ENCODE measurements at regions not wholly inside any gene's neighbourhood (a gene's known extent, or its start where the extent isn't known, plus 50 kb on each side); places are given as distances from the start of the nearest gene placed in this dataset.

- Mint-ChIP-seq H3K27me3 (ENCODE audit: unreplicated experiment) (no peaks in the 10 kb centered on the region), H3K36me3 (ENCODE audit: insufficient read depth, unreplicated experiment) (no peaks in the 10 kb centered on the region), H3K4me1 (ENCODE audit: low read depth, unreplicated experiment) (no peaks in the 10 kb centered on the region), H3K9me3 (ENCODE audit: low read depth, unreplicated experiment) (peaks cover 4% of the 10 kb centered on the region), H3K4me3 (ENCODE audit: low read depth, unreplicated experiment) (no peak overlapping the region), H3K27ac (ENCODE audit: unreplicated experiment) (no peak overlapping the region)
- TF ChIP-seq CTCF (IDR thresholded peaks at IDR 0.05; ENCODE audit: unreplicated experiment), result no peak
- no TSS peak for BruUV-seq (replicated peaks)
- DNase-seq, result no peak
- intact Hi-C loops (cut with micrococcal nuclease; ENCODE audit: unreplicated experiment), result no loop called here
- CTCF ChIA-PET, result no interaction called here
Observed at GRCh38 chr3:34582055-34582454, 783.6 kb downstream of the PDCD6IP start.

- no peak for TF ChIP-seq CTCF (IDR thresholded peaks at IDR 0.05; ENCODE audit: unreplicated experiment)
- BruUV-seq (replicated peaks), result no TSS peak
- CTCF ChIA-PET, result no interaction called here
- no peaks in the 10 kb centered on the region for H3K36me3 Mint-ChIP-seq (ENCODE audit: insufficient read depth, unreplicated experiment)
- H3K4me1 Mint-ChIP-seq (ENCODE audit: low read depth, unreplicated experiment), result no peaks in the 10 kb centered on the region
- peaks cover 4% of the 10 kb centered on the region for H3K9me3 Mint-ChIP-seq (ENCODE audit: low read depth, unreplicated experiment)
- H3K4me3 Mint-ChIP-seq (ENCODE audit: low read depth, unreplicated experiment), result no peak overlapping the region
- H3K27me3 Mint-ChIP-seq (ENCODE audit: unreplicated experiment), result no peaks in the 10 kb centered on the region
- intact Hi-C loops (cut with micrococcal nuclease; ENCODE audit: unreplicated experiment), result no loop called here
- no peak for DNase-seq
- H3K27ac Mint-ChIP-seq (ENCODE audit: unreplicated experiment), result no peak overlapping the region
Observed at GRCh38 chr3:34583451-34583850, 785.0 kb downstream of the PDCD6IP start.

- Mint-ChIP-seq H3K36me3 (ENCODE audit: insufficient read depth, unreplicated experiment) (no peaks in the 10 kb centered on the region), H3K9me3 (ENCODE audit: low read depth, unreplicated experiment) (peaks cover 8% of the 10 kb centered on the region), H3K4me3 (ENCODE audit: low read depth, unreplicated experiment) (no peak overlapping the region), H3K27ac (ENCODE audit: unreplicated experiment) (no peak overlapping the region), H3K4me1 (ENCODE audit: low read depth, unreplicated experiment) (no peaks in the 10 kb centered on the region), H3K27me3 (ENCODE audit: unreplicated experiment) (no peaks in the 10 kb centered on the region)
- no TSS peak for BruUV-seq (replicated peaks)
- intact Hi-C loops (cut with micrococcal nuclease; ENCODE audit: unreplicated experiment), result no loop called here
- no peak for DNase-seq
- TF ChIP-seq CTCF (IDR thresholded peaks at IDR 0.05; ENCODE audit: unreplicated experiment), result no peak
- CTCF ChIA-PET, result no interaction called here
Observed at GRCh38 chr3:34584971-34585370, 786.5 kb downstream of the PDCD6IP start.

GRCh38 chr3:34599595-34599994 lies 801.2 kb downstream of the PDCD6IP start:
- intact Hi-C loops (cut with micrococcal nuclease; ENCODE audit: unreplicated experiment), result no loop called here
- Mint-ChIP-seq H3K27ac (ENCODE audit: unreplicated experiment) (no peak overlapping the region), H3K27me3 (ENCODE audit: unreplicated experiment) (no peaks in the 10 kb centered on the region), H3K4me3 (ENCODE audit: low read depth, unreplicated experiment) (no peak overlapping the region), H3K4me1 (ENCODE audit: low read depth, unreplicated experiment) (no peaks in the 10 kb centered on the region), H3K9me3 (ENCODE audit: low read depth, unreplicated experiment) (peaks cover 3% of the 10 kb centered on the region), H3K36me3 (ENCODE audit: insufficient read depth, unreplicated experiment) (no peaks in the 10 kb centered on the region)
- no peak for TF ChIP-seq CTCF (IDR thresholded peaks at IDR 0.05; ENCODE audit: unreplicated experiment)
- CTCF ChIA-PET, result no interaction called here
- BruUV-seq (replicated peaks), result no TSS peak
- DNase-seq, result no peak

Measured in Calu3 (cell line).